ENCODE measurements at regions not wholly inside any gene's neighbourhood (a gene's known extent, or its start where the extent isn't known, plus 50 kb on each side); places are given as distances from the start of the nearest gene placed in this dataset.

- TF ChIP-seq CTCF (IDR thresholded peaks at IDR 0.05; ENCODE audit: poor library complexity, severe bottlenecking) (no peak), POLR2AphosphoS5 (IDR thresholded peaks at IDR 0.05) (no peak), EZH2 (IDR thresholded peaks at IDR 0.05; ENCODE audit: borderline replicate concordance, insufficient read depth, low read length, poor library complexity, severe bottlenecking) (no peak), SMC3 (conservative IDR thresholded peaks at IDR 0.05; ENCODE audit: poor library complexity) (no peak), TAF1 (IDR thresholded peaks at IDR 0.05; ENCODE audit: low read depth) (no peak)
These were observed 153.5 kb downstream of the SLC7A11 start for GRCh38 chr4:138088449-138089208.
